Stimulated activated CD4-positive, alpha-beta T cell treated with anti-CD3 and anti-CD28 coated beads, Interleukin-4, amount 100 ng/mL, for 1 hour (primary cell): ENCODE measurements at regions not wholly inside any gene's neighbourhood (a gene's known extent, or its start where the extent isn't known, plus 50 kb on each side); places are given as distances from the start of the nearest gene placed in this dataset.

Experiments
- DNase-seq: peaks from one replicate; pipeline ENCODE4 v3.0.0-alpha.2; 2020

DNA sequence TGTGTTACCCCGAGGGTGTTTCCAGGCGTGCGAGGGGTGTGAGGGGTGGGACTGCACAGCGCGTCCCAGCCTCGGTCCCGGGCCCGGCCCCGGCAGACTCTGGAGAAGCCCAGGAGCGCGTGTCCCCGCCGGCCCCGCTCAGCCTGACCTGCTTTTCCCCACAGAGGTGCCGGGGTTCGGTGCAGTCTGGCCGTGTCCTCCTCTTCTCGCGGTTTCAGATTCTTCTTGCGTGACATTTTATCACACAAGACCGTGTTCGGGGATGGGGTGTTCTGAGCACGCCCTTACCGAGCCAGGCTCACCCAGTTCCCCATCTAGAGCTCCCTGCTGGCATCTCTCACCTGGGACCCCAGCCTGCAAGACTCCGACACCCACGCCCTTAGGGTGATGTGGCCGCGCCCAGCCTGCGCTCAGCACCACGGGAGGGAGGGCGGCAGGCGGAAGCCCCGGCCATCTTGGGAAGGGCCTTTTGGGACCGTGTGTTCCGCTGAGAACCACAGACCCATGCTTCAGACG is 775.6 kb downstream of the BRD1 start:
- peak; percentile 42 for DNase-seq

DNA sequence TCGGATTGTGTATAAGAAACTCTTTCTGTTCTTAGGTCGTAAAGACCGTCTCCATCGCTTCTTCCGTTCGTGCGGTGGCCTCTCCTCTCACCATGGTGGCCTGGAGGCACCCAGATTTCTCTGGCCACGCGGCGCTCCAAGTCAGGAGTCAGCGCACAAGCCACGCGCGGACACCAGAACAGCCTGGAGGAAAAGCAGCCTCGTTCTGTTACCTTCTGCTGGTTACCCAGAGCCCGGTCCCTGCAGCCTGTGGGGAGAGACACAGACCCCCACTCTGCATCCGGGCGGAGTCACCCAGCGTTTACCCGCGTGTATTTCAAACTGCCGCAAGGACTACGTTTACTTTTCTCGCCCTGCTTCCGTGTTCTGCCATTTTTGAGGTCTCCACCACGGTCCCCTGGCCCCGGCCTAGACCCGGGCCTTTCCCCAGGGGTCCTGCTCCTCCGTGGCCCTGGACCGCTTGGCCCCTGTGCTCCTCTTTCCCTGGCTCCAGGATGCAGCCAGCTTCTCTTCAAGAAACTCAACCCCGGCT is 776.1 kb downstream of the BRD1 start:
- DNase-seq = no peak

DNA sequence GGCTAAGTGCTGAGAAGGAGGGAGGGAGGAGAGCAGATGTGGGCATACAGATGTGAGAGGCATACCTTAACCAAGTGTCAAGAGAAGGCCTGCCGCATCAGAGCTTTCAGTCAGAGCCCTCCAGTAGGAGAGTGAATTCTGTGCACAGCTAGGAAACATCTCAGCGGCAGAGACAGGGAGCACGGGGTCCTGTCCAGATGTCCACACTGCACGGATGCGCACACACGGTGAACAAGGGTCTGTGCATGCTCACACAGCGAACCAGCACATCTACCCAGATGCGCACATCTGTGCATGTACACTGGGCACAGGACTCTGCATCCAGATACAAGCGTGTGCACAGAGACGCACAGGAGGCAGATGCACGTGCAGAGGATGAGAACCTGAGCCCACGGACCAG is 778.0 kb downstream of the BRD1 start:
- DNase-seq = no peak

DNA sequence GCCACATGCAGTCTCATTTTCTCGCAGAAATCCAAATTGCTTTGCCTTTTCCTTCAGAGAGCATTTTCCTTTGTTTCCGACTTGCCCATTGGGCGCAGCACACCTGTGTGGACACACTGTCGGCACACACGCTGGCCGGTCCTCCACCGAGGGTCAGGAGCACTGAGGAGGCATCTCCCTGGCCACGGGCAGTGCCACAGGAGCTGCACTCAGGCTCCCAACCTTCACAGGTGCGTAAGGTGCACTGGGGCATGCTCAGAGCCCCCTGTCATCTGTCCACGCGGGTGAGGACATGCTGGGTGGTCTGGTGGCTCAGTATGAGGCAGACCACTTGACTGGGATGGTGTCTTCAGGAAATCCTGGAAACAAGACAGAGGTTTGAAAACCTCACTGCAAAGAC is 779.1 kb downstream of the BRD1 start:
- DNase-seq = no peak

DNA sequence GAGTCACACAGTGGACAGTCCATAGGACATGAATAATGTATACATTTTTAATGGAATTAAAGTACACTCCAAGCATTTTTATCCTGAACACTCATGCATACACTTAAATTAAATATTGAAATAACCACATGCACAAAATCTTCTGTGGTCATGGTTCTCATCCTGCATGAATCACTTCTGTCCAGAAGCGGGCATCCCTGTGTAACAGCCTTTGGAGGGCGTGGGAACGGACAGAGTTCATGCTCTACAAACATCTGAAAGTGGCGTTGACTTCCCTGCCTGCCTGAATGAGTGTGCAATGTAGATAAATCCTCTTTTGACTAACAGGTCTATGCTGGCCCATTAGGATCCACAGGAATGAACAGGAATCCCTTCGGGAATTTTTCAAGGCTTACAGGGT is 780.2 kb downstream of the BRD1 start:
- no peak for DNase-seq

DNA sequence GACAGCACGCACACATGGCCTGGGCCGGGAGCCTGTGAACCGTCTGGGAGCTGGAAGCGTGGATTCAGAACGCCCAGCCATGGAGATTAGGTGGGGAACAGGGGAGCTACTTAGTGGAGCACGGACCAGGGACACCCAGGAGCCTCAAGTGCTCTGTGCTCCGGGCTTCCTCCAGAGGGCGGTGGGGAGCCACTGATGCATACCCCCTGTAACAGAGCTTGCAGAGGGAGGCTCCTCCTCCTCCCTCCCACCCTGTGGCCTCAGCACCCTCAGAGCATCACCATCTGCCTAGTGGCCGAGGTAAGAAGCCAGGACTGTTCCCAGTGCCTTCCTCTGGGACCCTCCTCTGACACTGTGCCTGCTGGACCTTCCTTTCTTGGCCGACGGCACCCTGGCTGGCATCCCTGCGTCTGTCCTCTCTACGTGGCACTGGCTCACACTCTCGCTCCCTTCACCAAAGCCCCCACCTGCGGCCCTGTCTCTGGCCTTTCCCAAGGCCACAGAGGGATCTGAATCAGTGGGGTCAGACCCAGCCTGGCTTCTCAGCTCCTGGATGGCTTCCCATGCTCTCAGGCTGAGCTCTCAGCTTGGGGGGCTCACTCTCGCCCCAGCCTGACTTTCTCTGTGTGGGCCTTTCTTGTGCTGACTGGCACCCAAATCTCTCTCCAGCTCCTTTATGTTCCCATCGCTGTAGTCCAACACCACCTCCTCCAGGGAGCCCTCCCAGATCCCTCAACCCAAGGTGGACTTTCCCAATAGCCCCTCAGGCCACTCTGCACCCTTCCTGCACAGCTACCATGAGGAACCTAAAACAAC is 780.9 kb downstream of the BRD1 start:
- DNase-seq = peak; percentile 29

DNA sequence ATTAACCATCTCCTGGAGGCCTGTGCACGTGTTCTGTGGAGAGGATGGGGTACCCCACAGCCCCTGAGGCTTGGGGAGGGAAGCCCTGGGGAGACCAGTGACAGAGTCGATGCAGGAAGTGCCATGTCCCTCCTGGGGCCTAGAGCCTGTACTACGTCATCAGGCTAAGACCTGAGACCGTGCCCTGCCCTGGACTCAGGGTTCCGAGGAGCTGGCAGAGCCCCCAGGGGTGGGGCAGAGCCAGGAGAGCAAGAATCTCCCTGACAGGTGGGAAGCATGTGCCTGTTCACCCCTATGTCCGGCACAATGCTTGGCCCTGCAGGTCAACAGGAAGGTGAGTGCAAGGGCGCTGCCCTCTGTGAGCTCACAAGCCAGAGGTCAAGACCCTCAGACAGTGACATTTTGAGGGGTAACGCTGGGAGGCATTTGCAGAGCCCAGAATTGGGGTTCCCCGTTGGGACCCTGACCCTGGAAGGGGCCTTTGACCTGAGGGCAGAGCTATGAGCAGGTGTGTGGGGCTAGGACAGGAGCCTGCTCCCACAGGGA is 781.6 kb downstream of the BRD1 start:
- DNase-seq = no peak

DNA sequence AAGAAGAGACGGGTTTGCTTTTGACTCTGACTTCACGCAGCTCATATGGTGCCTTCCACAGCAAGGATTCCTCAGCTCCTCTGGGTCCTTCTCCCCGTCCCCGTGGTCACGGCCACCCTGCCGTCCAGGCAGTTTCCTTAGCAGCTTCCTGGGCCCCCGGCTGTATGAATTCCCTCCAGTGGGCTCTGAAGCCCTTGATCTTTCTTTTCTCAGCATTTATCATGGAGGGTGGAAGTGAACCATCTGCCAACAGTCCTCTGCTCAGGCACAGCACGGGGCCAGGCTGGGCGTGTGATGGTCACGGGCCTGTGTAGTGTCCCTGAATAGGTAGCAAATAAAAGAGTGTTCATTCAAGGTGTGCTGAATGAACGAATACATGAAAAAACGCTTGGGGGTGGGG is 782.4 kb downstream of the BRD1 start:
- DNase-seq = no peak

DNA sequence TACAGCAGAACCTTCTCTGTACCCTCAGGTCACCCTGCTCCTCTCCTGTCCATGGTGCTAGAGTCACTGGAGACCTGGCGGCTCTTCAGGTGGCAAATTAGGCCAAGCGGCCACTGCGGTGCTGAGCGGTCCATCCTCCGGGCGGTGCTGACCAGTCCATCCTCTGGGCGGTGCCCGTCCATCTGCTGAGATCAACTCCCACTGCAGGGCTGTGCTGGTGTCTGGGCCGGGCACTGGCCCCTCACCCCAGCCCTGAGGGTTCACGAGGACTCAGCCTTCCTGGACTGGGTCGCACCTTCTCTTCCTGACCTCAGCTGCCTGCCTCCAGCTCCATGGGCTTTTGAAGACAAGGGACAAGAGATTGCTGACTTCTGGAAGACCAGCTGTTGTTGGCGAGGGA is 782.9 kb downstream of the BRD1 start:
- DNase-seq = no peak

DNA sequence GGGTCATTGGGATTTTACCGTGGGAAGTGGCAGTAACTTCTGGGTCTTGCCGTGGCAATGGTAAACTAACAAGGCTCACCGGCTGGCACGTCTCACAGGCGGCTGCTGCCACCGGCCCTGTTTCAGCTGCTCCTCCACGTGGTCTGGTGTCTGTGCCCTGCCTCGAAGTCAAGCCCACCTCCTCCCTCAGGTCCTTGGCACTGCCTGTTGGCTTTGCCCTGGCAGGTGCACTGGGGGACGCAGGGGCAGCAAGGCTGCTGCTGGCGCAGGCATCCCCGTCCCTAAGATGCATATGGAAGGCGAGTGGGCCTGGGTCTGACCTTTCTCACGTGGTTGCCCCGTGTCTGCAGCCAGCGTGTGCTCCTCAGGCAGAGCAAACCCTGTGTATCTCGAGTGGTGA is 783.6 kb downstream of the BRD1 start:
- no peak for DNase-seq

DNA sequence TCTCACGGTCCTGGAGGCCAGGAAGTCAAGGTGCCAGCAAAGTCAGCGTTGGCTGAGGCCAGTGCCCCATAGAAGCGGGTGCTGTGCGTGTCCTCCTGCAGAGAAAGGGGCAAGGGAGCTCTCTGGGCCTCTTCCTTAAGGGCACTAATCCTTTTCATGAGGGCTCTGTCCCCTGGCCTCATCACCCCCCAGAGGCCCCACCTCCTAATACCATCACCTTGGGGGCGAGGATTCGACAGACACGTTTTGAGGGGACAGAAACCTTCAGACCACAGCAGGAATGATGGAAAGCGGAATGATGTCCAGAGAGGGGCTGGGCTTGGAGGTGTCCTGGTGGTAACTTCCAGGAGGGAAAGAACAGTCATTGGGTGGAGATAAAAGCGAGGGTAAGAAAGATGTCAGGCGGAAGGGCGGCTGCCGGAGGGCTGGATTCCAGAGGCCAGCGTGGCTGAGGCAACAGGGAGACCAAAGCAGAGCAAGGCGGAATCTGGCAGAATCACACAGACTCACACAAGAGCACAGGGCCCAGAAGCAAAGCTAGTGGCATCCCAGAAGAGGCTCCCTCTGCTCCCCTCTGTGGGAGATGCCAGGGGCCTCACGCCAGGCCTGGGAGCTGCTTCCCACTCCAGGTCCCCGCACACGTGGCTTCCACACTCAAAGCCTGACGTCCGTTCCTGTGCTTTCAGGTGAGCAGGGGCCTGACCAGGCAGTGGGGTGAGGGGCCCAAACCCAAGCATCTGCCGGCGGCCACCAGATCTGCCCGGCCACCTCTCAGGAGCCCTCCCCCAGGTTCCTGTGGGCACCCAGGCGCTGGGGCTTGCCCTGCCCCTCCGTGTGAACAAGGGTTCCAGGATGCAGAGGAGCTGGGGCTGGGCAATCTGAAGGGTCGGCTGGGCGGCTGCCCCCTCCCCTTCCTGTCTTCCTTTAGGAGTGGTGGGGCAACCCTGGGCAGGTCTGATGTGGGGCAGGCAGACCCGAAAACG is 784.5 kb downstream of the BRD1 start:
- DNase-seq = no peak

DNA sequence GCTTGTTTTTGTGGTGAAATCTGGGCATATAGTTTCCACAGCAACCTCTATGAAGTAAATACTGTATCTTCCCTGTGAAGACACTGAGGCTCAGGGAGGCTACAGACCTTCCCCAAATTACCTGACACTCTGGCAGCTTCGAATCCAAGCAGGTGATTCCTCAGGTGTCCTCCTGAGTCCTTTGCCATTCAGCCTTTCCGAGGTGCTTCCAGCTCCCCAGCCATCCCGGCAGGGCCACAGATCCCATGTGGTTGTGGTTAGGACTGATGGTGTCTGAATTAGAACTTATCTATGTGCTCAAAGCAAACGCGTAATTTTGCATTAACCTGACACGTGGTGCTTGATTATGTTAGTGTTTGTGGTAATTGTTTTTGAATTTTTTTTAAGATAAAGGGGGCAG is 785.6 kb downstream of the BRD1 start:
- no peak for DNase-seq

DNA sequence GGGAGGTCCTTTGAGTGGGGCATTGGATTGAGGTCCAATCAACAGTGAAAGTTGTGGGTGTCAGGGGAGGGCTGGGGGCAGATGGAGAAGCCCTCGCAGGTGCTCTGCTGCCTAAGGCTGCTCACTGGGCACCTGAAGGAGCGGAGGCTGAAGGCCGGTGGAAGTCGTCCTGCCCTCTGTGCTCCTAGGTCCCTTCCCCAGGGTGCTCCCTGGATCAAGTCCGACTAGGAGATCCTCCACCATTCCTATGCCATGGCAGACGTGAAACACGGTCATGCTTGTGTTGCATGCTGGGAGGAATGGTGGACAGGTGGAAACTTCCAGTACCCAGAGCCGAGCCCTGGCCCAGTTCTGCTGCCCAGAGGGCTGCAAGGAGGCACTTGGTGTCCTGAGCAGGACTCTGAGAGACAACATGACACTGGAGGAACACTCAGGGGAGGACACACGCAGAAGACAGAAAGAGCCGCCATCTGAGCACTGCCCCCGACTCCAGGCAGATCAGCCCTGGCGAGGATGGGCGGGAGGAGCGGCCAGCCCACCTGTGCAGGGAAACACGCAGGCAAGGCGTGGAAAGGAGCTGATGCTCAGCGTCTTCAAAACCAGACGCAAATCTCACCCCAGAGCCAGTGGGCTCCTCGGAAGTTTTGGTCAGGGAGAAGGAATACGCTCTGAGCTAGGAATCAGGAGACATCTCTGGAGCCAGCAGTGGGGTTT is 786.8 kb downstream of the BRD1 start:
- no peak for DNase-seq

DNA sequence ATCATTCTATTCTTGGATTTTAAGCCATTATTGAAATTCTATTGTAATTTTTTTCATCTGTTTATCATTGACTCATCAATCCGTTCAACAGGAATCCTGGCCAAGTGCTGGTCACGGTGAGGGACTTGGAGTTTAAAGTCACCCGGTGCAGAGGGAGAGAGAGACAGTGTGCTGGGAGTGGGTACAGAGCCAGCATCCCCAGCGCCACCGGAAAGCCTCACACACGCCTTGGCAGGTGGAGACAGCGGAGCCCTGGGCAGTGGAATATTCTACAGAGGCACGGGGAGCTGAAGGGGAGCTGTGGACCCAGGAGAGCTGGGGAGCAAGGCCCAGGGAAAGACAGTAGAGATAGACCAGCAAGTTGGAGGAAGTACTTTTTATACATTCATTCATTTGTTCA is 787.6 kb downstream of the BRD1 start:
- no peak for DNase-seq

DNA sequence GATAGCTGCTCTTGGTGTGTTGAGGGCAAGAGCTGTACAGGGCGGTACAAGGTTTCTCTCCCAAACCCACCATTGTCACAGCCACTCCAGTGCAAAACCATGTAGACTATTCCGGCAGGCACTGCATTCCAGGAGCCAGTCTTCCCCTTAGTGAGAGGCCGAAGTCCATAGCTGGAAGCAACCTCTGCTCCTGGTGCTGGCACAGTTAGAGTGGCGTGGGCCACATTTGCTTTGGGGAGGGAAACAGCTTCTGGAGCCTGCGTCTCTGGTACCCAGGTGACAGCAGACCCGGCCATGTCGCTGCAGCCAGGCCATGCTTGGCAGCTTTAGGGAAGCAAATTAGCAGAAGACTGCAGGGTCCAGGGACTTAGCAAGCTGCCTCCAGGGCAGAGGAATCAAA is 788.0 kb downstream of the BRD1 start:
- DNase-seq = no peak

DNA sequence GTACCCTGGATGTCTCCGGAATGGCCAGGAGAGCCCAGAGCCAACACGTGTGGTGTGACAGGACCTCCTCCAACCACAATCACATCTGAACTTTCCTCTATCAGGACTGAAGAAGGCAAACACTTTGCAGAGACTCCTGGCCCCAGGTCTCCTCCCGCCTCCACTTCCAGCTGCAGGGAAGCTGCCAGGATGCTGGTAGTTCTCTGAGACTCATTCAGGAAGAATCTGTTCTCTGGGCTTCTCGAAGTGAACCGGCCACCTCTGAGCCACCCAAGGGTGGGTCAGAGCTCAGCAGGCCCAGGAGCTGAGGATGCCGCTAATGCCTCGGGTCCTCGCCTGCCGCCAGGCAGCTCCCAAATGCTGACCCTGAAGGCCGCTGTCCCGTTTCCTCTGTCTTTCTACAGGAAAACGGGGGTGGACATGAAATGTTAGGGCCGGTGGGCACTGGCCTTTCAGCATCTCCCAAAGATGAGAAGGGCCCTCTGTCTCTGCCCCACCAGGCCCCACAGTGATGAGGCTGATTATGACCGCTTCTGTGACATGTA is 789.9 kb downstream of the BRD1 start:
- no peak for DNase-seq

DNA sequence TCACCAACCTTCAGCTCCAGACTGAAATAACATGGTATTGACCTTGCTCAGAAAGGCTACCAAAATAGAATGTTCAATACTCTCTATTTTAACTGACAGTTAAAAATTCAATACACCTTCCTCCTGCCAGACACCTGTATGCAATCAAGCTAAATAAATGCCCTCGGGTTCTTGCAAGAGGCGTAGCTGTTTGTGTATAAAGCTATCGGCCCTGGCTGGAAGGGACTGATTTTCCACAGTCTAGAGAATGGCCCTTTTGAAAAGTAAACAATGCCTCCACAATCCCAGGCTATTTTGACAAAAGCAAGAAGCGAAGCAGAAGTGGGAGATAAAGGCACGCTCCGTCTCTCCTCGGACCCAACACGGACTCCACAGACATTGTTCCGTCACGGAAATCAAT is 791.2 kb downstream of the BRD1 start:
- no peak for DNase-seq

DNA sequence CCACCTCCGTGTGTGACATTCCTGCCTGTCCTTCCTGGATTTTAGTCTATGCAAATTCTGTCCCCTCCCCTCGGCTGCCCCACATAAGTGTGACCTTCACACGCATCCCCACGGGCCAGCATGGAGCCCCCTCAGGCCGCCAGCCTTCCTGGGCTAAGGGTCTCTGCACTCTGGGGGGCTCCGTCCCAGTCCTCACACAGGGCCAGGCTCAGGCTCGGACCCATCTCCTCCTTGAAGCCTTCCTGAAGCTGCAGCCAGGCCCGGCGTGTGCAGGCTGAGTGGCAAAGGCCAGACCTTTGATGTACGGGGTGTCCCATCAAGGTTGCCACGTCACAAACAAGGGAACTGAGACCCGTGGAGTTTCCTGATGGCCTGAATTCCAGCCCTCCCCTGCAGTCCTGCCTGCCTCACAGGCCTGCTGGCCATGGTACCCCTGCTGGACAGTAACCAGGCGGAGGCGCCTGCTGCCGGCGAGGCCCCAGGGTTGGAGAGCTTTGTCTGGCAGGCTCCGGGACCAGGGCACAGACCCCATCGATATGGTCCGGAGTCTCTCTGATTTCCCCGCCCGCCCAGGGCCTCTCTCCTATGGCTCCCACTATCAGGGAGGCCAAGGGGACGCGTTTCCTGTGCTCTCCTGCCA is 791.7 kb downstream of the BRD1 start:
- no peak for DNase-seq

DNA sequence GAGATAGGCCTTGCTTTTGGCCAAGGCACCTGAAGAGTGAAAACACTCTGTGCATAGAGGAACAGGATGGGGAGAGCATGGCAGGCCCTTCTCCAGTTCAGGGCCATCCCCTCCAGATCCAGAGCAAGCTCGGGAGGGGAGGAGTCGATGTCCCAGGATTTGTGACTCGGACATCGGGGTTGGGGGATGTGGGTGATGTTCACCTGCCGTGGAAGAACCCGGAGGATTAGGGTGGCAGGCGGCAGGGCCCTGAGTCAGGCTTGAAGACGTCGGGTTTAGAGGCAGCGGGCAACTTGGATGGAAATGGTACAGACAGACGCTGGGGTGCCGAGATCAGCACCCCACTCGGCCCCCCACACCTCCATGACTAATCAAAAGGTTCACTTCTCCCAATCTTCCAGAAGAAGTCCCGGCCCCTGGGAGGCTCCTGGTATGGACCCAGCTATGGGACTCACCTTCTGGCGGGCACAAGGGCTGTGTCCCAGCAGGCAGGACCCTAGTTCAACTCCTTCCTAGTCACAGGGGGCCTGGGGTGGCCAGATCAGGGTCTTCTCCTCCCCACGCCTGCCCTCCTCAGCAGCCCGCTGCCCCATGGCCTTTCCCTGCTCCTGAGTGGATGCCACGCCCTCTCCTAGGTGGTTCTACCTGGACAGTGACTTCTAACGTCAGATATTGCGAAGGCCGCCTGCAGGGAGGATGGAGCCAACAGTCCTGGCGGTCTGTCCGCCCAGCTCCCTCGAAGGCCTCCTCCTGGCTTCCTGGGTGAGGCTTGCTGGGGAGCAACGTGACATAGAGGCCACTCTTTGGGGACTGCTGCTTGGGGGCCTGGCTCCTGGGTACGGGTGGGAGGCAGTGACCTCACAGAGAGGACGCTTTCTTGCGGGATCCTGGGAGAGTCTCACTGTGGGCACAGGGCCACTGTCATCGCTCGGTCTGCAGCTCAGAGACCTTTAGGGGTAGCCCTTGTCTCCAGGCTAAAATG is 792.5 kb downstream of the BRD1 start:
- DNase-seq = no peak

DNA sequence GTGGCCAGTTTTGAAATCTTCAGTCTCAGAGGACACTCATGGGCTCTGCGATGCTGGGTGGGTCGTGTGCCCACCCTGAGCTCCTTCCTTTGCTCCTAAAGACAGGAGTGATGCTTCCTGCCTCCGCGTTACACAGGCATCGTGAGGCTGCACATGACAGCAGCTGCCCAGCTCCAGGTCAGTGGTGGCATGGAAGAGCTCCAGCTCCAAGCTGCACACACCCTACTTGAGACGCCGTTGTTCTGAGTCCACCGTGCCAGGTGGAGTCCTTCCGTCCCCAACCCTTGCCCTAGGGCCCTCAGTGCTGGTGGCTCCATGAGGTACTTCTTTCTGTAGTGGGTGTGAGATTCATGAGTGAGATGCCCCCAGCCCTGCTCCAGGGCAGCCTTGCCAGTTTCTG is 794.1 kb downstream of the BRD1 start:
- DNase-seq = no peak

DNA sequence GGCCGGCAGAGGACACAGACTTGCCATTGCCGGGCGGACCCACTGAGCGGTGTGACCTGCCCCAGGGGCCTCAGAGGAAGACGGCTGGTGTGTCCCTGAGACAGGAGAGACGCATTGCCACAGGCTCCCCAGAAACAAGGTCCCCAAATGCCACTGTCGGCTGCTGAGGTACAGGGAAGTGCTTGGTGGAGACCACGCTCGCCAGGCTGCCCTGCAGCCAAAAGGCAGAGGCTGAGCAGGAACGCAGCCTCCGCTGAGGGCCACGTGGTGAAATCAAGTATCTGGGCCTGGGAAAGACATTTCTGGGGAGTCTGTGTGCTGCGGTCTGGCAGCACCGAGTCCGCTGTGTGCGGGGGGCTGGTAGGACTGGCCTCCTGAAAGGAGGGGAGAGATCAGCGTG is 794.9 kb downstream of the BRD1 start:
- no peak for DNase-seq
